Fibroblast of lung (primary cell): ENCODE measurements at regions not wholly inside any gene's neighbourhood (a gene's known extent, or its start where the extent isn't known, plus 50 kb on each side); places are given as distances from the start of the nearest gene placed in this dataset.

Source experiments
- DNase-seq, 2 donors: peaks; one replicate each; pipeline versions ENCODE4 v3.0.0 to v3.0.0-alpha.2; 2010; ENCODE audit warnings: low read depth in 2 of 2
- H2AFZ ChIP-seq: 2 replicates; pipeline ENCODE4 v1.5.1; 2012; ENCODE audit warnings: low read length, control low read depth, inconsistent platforms
- H3K27ac ChIP-seq: 2 replicates; pipeline ENCODE4 v1.5.1; 2011; ENCODE audit warnings: low read length, control low read depth; ENCODE audit not compliant: insufficient read depth
- H3K27me3 ChIP-seq: 2 replicates; pipeline ENCODE4 v1.5.1; 2011; ENCODE audit warnings: mild to moderate bottlenecking, low read length; ENCODE audit not compliant: control insufficient read depth, insufficient read depth
- H3K36me3 ChIP-seq: 2 replicates; pipeline ENCODE4 v1.5.1; 2011; ENCODE audit warnings: low read length; ENCODE audit not compliant: control insufficient read depth, insufficient read depth
- H3K4me1 ChIP-seq: 2 replicates; pipeline ENCODE4 v1.5.1; 2011; ENCODE audit warnings: low read length; ENCODE audit not compliant: control insufficient read depth, insufficient read depth; ENCODE audit errors: extremely low read depth
- H3K4me2 ChIP-seq: 2 replicates; pipeline ENCODE4 v1.5.1; 2011; ENCODE audit warnings: low read length, control low read depth; ENCODE audit not compliant: insufficient read depth; ENCODE audit errors: extremely low read depth
- H3K4me3 ChIP-seq, 4 experiments: fragments of 200-600 bp in 1 of 4; sonication (generic) in 1 of 4; replicated peaks in 1 of 4; 2 replicates each; pipeline ENCODE4 v1.5.1; 2011 to 2016; ENCODE audit warnings: low read length in 4 of 4, low read depth in 3 of 4, mild to moderate bottlenecking in 3 of 4, control low read depth in 2 of 4, inconsistent platforms in 1 of 4, mixed read lengths in 1 of 4; ENCODE audit not compliant: insufficient read depth in 1 of 4; ENCODE audit errors: control extremely low read depth in 1 of 4
- H3K79me2 ChIP-seq: 2 replicates; pipeline ENCODE4 v1.5.1; 2012; ENCODE audit warnings: mild to moderate bottlenecking, low read length, inconsistent platforms; ENCODE audit not compliant: control insufficient read depth, insufficient read depth
- H3K9ac ChIP-seq: 2 replicates; pipeline ENCODE4 v1.5.1; 2011; ENCODE audit warnings: mild to moderate bottlenecking, low read length, control low read depth; ENCODE audit not compliant: insufficient read depth
- H3K9me3 ChIP-seq: 2 replicates; pipeline ENCODE4 v1.5.1; 2012; ENCODE audit warnings: low read depth, low read length; ENCODE audit not compliant: control insufficient read depth, insufficient read depth
- H4K20me1 ChIP-seq: 2 replicates; pipeline ENCODE4 v1.5.1; 2011; ENCODE audit warnings: low read length; ENCODE audit not compliant: control insufficient read depth, insufficient read depth; ENCODE audit errors: extremely low read depth
- CTCF ChIP-seq, 2 donors: IDR thresholded peaks in 1 of 2; conservative IDR thresholded peaks in 1 of 2; 1 replicate in 1 of 2; 2 replicates in 1 of 2; pipeline ENCODE4 v1.5.1; 2011 to 2012; ENCODE audit warnings: low read length in 2 of 2, control low read depth in 1 of 2, inconsistent platforms in 1 of 2, low read depth in 1 of 2, mild to moderate bottlenecking in 1 of 2
- EZH2 ChIP-seq: IDR thresholded peaks from 2 replicates; pipeline ENCODE4 v1.5.1; 2012; ENCODE audit warnings: low read length, control low read depth, mild to moderate bottlenecking; ENCODE audit errors: missing control alignments

GRCh38 chr4:144547678-144548298 lies 98.2 kb upstream of the HHIP start:
- H2AFZ ChIP-seq = no peak overlapping the region
- no peak overlapping the region for H3K4me3 ChIP-seq
- no peaks in the 10 kb centered on the region for H3K9me3 ChIP-seq
- H3K4me2 ChIP-seq = no peak overlapping the region
- H3K36me3 ChIP-seq = no peaks in the 10 kb centered on the region
- no peak overlapping the region for H3K27ac ChIP-seq
- no peak for TF ChIP-seq CTCF (conservative IDR thresholded peaks at IDR 0.05 in 1 of 2, IDR thresholded peaks at IDR 0.05 in 1 of 2; ENCODE audit: low read depth in 1 of 2, low read length in 2 of 2)
- no peak for TF ChIP-seq EZH2
- no peaks in the 10 kb centered on the region for H3K27me3 ChIP-seq
- no peaks in the 10 kb centered on the region for H4K20me1 ChIP-seq
- H3K9ac ChIP-seq = no peak overlapping the region
- no peaks in the 10 kb centered on the region for H3K79me2 ChIP-seq
- no peaks in the 10 kb centered on the region for H3K4me1 ChIP-seq
- DNase-seq = no peak

- Histone ChIP-seq H3K27ac (no peak overlapping the region), H3K36me3 (no peaks in the 10 kb centered on the region), H3K27me3 (no peaks in the 10 kb centered on the region), H3K4me3 (no peak overlapping the region), H3K9me3 (no peaks in the 10 kb centered on the region), H3K4me2 (no peak overlapping the region), H3K79me2 (no peaks in the 10 kb centered on the region), H3K9ac (no peak overlapping the region), H3K4me1 (no peaks in the 10 kb centered on the region), H2AFZ (no peak overlapping the region), H4K20me1 (no peaks in the 10 kb centered on the region)
- no peak for DNase-seq
- TF ChIP-seq EZH2 (no peak), CTCF (conservative IDR thresholded peaks at IDR 0.05 in 1 of 2, IDR thresholded peaks at IDR 0.05 in 1 of 2; ENCODE audit: low read depth in 1 of 2, low read length in 2 of 2) (no peak)
These were observed 89.3 kb upstream of the HHIP start for GRCh38 chr4:144556636-144557035.

GRCh38 chr4:144557404-144557803 lies 88.6 kb upstream of the HHIP start:
- no peak overlapping the region for H3K9ac ChIP-seq
- no peaks in the 10 kb centered on the region for H3K36me3 ChIP-seq
- no peak overlapping the region for H2AFZ ChIP-seq
- H4K20me1 ChIP-seq = no peaks in the 10 kb centered on the region
- H3K4me3 ChIP-seq = no peak overlapping the region
- TF ChIP-seq CTCF (conservative IDR thresholded peaks at IDR 0.05 in 1 of 2, IDR thresholded peaks at IDR 0.05 in 1 of 2; ENCODE audit: low read depth in 1 of 2, low read length in 2 of 2) = peak in 1 of 2 donors; percentile 12
- TF ChIP-seq EZH2 = no peak
- no peaks in the 10 kb centered on the region for H3K27me3 ChIP-seq
- H3K4me1 ChIP-seq = no peaks in the 10 kb centered on the region
- H3K27ac ChIP-seq = no peak overlapping the region
- no peaks in the 10 kb centered on the region for H3K9me3 ChIP-seq
- H3K4me2 ChIP-seq = no peak overlapping the region
- DNase-seq = peak in 1 of 2 donors; percentile 47
- H3K79me2 ChIP-seq = no peaks in the 10 kb centered on the region
